Sigmoid colon (tissue), 4 donors: ENCODE measurements at regions not wholly inside any gene's neighbourhood (a gene's known extent, or its start where the extent isn't known, plus 50 kb on each side); places are given as distances from the start of the nearest gene placed in this dataset.
A peak's percentile ranks its signal among the peaks of the same experiment; 100 is the strongest.

Source experiments
- CTCF ChIP-seq, 4 experiments: fragments of 450-650 bp in 3 of 4; fragments of 200-600 bp in 1 of 4; IDR thresholded peaks; one replicate each; pipeline ENCODE4 v1.5.1; 2016 to 2019; ENCODE audit warnings: antibody characterized with exemption in 4 of 4, mild to moderate bottlenecking in 3 of 4, moderate library complexity in 2 of 4
- EP300 ChIP-seq, 4 donors: sonication (generic); formaldehyde crosslinking; IDR thresholded peaks; one replicate each; pipeline ENCODE4 v1.6.1; 2017; ENCODE audit warnings: antibody characterized with exemption in 4 of 4
- POLR2A ChIP-seq, 2 donors: fragments of 450-650 bp; IDR thresholded peaks; one replicate each; pipeline ENCODE4 v1.6.1; 2016; ENCODE audit warnings: antibody characterized with exemption in 2 of 2, mild to moderate bottlenecking in 2 of 2, moderate library complexity in 2 of 2
- POLR2AphosphoS5 ChIP-seq, 4 donors: sonication (generic); formaldehyde crosslinking; IDR thresholded peaks; one replicate each; pipeline ENCODE4 v1.6.1; 2017; ENCODE audit warnings: antibody characterized with exemption in 4 of 4

GRCh38 chr13:44879452-44880058 is 109.7 kb downstream of the NUFIP1 start:
- no peak for TF ChIP-seq EP300 (IDR thresholded peaks at IDR 0.05)
- TF ChIP-seq CTCF (IDR thresholded peaks at IDR 0.05): peak in 2 of 4 experiments; percentile 15 to 20
- TF ChIP-seq POLR2A (IDR thresholded peaks at IDR 0.05): no peak
- no peak for TF ChIP-seq POLR2AphosphoS5 (IDR thresholded peaks at IDR 0.05)
